Lung microvascular endothelial cell (primary cell): ENCODE measurements at regions not wholly inside any gene's neighbourhood (a gene's known extent, or its start where the extent isn't known, plus 50 kb on each side); places are given as distances from the start of the nearest gene placed in this dataset.

Experiments
- DNase-seq, 2 donors: peaks; one replicate each; pipeline versions ENCODE4 v3.0.0 to v3.0.0-alpha.2; 2010; ENCODE audit warnings: low read depth in 2 of 2

- DNase-seq, result no peak
Observed at GRCh38 chr7:132672200-132672990, 96.1 kb upstream of the PLXNA4 start.

- peak in 1 of 2 donors; percentile 4 for DNase-seq
Observed at GRCh38 chr7:132666774-132667172, 90.5 kb upstream of the PLXNA4 start.

GRCh38 chr7:132666071-132666773, 90.0 kb upstream of the PLXNA4 start:
- peak; percentile 17 to 48 for DNase-seq

- peak; percentile 22 to 34 for DNase-seq
Observed at GRCh38 chr7:132656846-132657776, 80.8 kb upstream of the PLXNA4 start.

GRCh38 chr7:132656341-132656740, 80.1 kb upstream of the PLXNA4 start:
- DNase-seq, result no peak

GRCh38 chr7:132655131-132655727, 79.0 kb upstream of the PLXNA4 start:
- peak in 1 of 2 donors; percentile 55 for DNase-seq

GRCh38 chr7:132654150-132654549, 77.9 kb upstream of the PLXNA4 start:
- DNase-seq, result peak in 1 of 2 donors; percentile 21

GRCh38 chr7:132653366-132653930, 77.2 kb upstream of the PLXNA4 start:
- DNase-seq, result no peak

- no peak for DNase-seq
Observed at GRCh38 chr7:132652507-132652906, 76.2 kb upstream of the PLXNA4 start.

GRCh38 chr7:132650498-132650897, 74.2 kb upstream of the PLXNA4 start:
- peak in 1 of 2 donors; percentile 58 for DNase-seq

GRCh38 chr7:132647311-132647710, 71.0 kb upstream of the PLXNA4 start:
- DNase-seq, result no peak

GRCh38 chr7:132646052-132646451, 69.8 kb upstream of the PLXNA4 start:
- peak in 1 of 2 donors; percentile 26 for DNase-seq

GRCh38 chr7:132643302-132643701, 67.0 kb upstream of the PLXNA4 start:
- no peak for DNase-seq

GRCh38 chr7:132641238-132641637, 65.0 kb upstream of the PLXNA4 start:
- DNase-seq, result no peak

- DNase-seq, result no peak
Observed at GRCh38 chr7:132639983-132640382, 63.7 kb upstream of the PLXNA4 start.

GRCh38 chr7:132638000-132638399, 61.7 kb upstream of the PLXNA4 start:
- DNase-seq, result no peak

- DNase-seq, result no peak
Observed at GRCh38 chr7:132636581-132636980, 60.3 kb upstream of the PLXNA4 start.

GRCh38 chr7:132635127-132635526, 58.9 kb upstream of the PLXNA4 start:
- no peak for DNase-seq

GRCh38 chr7:132630834-132631233, 54.6 kb upstream of the PLXNA4 start:
- DNase-seq, result no peak
